ENCODE measurements at regions not wholly inside any gene's neighbourhood (a gene's known extent, or its start where the extent isn't known, plus 50 kb on each side); places are given as distances from the start of the nearest gene placed in this dataset.

DNA sequence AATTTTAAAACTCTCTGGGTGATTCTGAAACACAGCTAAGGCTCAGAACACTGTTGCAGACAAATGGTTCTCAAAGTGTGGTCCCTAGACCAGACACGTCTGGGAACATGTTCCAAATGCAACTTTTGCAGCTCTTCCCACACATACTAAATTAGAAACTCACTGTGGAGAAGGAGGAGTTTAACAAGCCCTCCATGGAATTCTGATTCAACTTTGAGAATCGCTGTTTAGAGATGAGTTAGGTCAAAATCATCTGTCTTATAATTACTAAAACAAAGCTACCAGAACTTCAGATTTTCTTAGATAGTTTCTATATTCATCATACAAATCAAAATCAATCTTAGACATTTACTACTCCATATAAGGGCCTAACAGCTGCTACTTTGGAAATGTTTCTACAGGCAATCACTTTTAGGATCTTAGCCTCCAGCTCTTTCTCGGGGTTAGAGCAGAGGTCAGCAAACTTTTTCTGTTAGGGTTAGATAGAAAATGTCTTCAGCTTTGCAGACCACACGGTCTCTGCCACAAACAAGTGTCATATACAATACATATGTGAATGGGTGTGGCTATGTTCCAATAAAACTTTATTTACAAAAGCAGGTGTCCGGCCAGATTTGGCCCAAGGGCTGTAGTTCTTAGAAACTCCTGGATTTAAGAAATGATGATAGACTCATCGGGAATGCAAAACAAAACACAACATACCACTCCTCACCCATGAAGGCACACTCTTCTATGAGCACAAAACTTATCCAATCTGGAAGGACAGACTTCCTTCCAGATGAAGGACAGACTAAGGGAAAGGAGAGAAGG, 50.0 kb upstream of the ARHGAP18 start:
- H3K27me3 ChIP-seq (ENCODE audit: control insufficient read depth, insufficient read depth, low read length) = peaks cover 3% of the 10 kb centered on the region
- intact Hi-C loops (cut with micrococcal nuclease) = no loop called here

More for the DNA sequence above, 50.0 kb upstream of the ARHGAP18 start:
- ATAC-seq (no peak), DNase-seq (no peak)
- WGBS (ENCODE audit: insufficient coverage) = 96% methylated on average over 3 of the region's 6 CpGs
- Mint-ChIP-seq H3K27ac (no peak overlapping the region), H3K36me3 (no peaks in the 10 kb centered on the region), H3K27me3 (ENCODE audit: low read depth in 2 of 2) (peaks cover 15 to 42% of the 10 kb centered on the region in 2 donors), H3K4me1 (no peaks in the 10 kb centered on the region), H3K9me3 (no peaks in the 10 kb centered on the region), H3K4me3 (no peak overlapping the region)
- TF ChIP-seq, protein P1, sequence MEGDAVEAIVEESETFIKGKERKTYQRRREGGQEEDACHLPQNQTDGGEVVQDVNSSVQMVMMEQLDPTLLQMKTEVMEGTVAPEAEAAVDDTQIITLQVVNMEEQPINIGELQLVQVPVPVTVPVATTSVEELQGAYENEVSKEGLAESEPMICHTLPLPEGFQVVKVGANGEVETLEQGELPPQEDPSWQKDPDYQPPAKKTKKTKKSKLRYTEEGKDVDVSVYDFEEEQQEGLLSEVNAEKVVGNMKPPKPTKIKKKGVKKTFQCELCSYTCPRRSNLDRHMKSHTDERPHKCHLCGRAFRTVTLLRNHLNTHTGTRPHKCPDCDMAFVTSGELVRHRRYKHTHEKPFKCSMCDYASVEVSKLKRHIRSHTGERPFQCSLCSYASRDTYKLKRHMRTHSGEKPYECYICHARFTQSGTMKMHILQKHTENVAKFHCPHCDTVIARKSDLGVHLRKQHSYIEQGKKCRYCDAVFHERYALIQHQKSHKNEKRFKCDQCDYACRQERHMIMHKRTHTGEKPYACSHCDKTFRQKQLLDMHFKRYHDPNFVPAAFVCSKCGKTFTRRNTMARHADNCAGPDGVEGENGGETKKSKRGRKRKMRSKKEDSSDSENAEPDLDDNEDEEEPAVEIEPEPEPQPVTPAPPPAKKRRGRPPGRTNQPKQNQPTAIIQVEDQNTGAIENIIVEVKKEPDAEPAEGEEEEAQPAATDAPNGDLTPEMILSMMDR (IDR thresholded peaks at IDR 0.05) = no peak
- Histone ChIP-seq H3K36me3 (ENCODE audit: control insufficient read depth, insufficient read depth, low read length) (no peaks in the 10 kb centered on the region), H3K9me3 (ENCODE audit: control insufficient read depth, insufficient read depth, low read length) (no peaks in the 10 kb centered on the region), H3K4me1 (ENCODE audit: control insufficient read depth, insufficient read depth, low read length) (no peaks in the 10 kb centered on the region), H3K27ac (ENCODE audit: low read length) (no peak overlapping the region), H3K4me3 (ENCODE audit: low read length) (no peak overlapping the region)
